CMK (cell line): ENCODE measurements at regions not wholly inside any gene's neighbourhood (a gene's known extent, or its start where the extent isn't known, plus 50 kb on each side); places are given as distances from the start of the nearest gene placed in this dataset.

Experiments used
- DNase-seq: peaks from one replicate; pipeline ENCODE4 v3.0.0-alpha.2; 2010; ENCODE audit warnings: low read depth

DNA sequence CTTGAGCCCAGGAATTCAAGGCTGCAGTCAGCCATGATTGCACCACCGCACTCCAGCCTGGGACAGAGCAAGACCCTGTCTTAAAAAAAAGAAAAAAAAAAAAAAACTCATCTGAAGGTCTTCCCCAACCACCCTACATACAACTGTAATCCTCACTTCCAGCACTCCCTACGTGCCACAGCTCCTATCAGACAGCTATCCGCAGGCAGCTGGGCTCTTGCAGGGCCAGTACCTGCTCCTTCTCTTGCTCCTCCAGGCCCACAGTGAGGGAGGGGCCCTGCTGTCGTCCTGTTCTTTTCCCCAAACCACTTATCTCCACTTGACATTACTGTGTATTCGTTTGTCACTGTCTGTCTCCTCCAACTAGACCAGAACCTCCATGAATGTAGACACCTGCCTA lies 156.1 kb upstream of the NECTIN1 start:
- no peak for DNase-seq

DNA sequence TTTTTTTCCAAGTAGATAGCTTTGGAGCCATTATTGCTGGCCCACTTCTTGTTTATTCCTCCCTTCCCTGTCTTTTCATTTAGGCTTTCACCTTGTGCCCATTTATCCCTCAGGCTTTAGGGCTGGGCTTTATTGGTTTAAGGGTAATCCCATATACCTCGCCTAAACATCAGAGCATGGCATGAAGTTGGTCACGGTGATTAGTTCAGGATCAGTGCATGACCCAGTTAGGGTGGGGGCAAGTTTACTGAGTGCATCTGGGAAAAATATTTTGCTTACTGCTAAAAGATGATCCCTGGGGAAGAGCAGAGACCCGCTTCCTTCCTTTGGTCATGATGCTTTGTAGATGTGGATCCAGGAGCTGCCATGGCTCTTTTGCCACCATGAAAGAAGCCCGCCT lies 153.3 kb upstream of the NECTIN1 start:
- DNase-seq = no peak

DNA sequence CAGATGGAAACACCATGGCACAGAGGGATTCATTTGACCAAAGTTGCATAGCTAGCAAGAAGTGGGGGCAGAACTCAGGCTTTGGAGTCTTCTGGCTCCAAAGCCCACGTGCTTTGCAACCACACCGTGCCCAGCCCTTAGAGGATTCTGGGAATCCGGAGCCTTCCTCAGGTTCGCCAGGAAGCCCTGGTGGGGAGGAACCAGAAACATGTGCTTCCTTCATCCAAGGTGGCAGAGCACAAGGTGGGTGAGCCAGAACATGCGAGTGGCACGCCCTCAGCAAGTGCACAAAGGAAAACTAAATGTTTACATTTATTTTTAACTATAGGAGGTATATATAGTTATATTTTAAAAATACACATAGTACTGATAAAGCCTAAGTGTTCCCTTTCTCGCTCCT lies 151.9 kb upstream of the NECTIN1 start:
- DNase-seq = no peak

DNA sequence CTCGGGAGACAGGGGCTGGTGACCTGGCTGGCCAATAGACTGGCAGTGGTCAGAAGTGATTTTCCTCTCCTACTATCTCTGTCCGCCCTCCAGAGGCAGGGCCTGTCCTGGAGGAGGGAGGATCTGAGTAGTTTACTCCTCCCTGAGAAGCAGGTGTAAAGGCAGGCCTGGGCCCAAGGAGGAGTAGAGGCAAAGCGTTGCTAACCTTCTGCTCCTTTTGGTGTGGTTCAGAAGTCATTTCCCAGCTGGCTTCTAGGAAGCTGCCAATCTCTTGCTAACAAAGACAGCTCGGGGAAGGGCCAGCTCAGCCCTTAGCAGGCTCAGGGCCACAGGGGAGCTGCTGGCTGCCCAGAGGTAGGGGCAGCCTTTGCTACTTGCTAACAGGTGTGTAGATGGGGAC lies 151.1 kb upstream of the NECTIN1 start:
- DNase-seq = no peak

DNA sequence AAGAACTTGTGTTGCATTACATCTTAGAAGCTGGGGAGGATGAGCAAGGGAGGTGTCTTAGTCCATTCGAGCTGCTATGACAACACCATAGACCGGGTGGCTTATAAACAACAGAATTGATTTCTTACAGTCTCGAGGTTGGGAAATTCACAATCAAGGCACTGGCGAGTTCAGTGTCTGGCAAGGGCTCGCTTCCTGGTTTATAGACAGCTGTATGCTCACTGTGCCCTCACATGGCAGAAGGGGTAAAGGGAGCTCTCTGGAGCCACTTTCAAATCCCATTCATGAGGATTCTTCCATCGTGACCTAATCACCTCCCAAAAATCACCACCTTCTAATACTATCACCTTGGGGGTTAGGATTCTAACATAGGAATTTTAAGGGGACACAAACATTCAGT lies 150.0 kb upstream of the NECTIN1 start:
- no peak for DNase-seq

DNA sequence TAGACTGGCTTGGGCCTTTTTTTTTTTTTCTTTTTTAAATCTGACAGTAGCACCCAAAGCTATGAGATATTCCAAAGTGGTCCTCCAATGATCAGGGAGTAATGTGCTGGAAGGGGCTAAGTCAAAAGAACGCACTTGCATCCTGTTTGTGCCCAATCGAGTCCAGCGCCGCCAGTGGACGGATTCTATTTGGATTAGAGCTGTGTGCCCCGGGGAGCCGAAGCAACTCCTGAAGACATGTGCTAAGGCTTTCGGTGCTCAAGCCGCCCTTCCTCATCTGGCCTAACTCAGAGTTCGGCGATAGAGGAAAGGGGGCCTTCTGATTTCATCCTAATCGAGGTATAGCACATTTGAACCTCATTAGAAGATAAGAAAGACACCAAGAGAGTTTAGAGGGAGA lies 147.8 kb upstream of the NECTIN1 start:
- DNase-seq = no peak

DNA sequence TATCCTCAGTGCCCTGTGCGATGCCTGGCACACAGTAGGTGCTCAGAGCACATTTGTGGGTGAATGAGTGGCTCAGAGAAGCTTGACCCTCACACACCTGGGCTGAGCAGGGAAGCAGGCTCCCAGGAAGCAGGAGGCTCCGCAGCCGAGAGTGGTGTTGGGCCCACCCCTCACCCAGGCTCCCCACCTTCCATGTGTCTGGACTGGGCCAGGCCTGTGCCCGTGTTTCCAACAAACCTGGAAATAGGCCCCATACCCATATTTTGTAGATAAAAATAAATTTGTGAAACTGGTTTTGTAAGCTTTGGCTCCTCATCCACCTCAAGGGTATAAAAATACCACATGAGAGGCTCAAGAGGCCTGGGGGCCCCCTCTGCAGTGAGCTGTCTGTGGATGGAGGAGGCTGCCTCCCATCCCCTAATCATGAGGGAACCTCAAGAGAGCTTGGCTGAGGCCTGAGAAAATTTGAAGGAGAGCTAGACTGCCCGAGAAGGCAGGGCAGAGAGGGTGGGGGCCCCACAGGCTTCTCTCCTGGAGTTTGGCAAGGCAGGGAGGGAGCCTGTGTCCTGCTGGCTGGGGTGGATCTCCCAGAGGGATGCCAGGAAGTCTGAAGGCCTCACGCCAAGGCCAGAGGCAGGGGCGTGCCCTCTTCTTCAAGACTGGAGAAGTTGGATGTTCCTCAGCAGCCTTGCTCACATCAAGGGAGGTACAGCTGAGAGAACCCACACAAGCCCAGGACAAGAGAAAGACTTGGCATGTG lies 147.0 kb upstream of the NECTIN1 start:
- no peak for DNase-seq

DNA sequence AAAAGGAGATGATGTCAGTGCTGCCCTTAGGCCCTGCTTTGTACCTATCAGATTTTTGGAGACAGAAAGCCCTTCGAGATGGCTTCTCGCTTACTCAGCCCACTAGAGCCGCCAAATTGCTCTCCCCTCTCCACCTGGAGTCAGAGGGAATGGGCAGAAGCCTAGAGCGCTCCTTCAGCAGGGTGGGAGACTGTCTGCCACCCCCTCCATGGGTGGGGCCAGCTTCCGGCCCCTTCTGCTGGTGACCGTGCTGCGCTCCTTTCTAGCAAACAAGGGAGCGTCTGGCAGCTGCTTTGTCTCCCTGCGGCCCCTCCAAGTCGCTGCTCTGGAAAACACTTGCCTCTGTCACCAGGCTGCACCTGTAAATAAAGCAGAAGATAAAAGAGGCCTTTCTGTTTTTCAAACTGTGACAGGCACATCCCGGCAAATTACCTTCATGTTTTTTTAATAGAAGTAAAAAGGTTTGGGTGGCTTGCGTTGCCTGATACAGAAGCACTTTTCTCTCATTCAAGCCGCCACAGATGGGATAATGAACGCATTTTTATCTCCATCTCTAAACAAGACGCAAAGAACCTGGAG lies 145.7 kb upstream of the NECTIN1 start:
- DNase-seq = no peak

DNA sequence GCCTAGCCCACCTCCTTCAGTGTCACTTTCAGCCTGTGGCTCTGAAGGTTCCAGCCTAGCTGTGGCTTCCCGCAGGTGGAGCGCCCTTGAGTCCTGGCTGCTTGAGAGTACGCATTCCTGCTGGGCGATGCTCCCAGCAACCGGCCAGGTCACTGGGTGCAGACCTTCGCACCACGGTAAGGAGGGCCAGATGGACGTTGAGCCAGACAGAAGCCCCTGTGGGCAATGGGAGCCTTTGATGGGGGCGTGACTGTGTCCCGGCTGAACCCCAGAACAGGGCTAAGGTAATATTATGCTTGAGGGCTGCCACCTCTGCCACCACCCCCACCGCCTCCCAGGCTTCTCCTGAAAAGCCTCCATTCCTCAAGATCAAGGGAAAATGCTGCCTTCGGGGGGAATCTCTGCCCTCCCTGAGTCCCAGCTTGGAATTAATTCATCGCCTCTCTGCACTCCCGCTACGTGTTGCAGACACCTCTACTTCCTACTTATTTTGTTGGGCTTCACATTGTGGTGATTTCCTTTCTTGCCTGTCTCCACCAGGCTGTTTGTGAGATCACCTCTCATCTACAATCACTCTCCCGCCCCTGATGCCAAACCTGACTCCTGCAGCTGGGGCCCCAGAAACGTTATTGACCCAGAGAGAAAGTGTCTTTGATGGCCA lies 144.9 kb upstream of the NECTIN1 start:
- DNase-seq = no peak

DNA sequence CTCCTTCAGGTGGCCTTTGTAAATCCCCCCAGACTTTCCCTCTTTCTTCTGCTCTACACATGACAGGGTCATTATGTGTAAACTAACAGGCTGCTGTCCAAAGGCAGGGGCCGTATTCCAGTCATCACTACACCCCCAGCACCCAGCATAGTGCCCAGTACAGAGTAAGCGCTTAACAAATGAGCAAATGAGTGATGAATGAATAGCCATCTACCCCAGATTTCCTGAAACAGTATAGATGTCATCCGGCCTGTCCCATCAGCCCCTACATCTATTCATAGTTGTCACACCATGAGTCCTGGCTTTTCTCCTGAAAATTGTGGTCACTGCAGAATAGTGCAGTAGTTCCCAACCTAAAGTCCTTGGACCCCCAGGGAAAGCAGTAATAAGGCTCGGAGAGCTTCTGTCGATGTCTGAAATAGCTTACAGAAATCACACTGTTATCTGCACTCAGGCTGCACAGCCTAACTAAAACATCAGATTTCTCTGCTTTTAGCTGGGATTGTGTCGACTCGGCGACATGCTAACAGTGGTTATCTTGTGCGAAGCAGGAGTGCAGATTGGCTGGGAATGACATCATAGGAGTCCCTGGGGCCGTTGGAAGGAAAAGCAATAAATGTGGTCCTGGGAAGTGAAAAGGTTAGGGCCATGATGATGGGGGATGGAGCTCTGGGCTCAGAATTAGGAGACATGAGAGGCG lies 143.8 kb upstream of the NECTIN1 start:
- no peak for DNase-seq

DNA sequence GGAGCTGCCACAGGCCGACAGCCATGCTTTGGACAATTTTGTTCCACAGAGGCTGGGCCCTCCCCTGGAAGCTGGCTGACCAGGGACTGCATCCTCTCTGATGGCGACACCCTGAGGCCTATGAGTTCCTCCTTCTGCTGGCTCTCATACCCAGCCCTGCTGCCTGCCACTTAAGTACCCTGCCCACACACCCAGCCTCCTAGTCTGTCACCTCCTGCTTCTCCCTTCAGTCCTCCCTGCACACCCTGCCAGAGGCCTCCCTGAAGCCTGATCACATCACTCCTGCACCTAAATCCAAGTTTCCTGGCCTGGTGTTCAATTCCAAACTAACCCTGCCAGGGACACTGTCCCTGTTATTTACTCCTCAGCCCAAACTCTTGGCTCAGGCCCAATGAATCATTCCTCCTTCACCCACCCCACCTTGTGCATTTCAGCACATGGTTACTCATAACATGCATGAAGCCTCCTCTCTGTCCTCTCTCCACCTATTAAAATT lies 136.7 kb upstream of the NECTIN1 start:
- no peak for DNase-seq

DNA sequence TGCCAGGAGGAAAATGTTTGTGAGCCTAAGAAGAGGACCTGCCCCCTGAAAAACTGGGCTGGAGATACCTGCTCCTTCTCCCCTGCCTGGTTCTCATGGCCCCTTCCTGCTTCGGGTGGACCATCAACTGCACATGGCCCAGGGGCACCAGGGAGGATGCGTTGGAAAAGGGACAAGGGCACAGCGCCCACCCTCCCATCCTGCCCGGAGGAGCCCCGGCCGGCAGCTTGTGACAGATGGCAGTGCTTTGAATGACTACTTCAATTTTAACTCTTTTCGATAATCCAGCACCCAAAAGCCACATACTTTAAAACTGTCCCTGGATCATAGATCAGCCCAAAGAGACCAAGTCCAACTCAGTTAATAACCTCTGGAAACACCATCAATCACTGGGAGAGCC lies 135.8 kb upstream of the NECTIN1 start:
- no peak for DNase-seq

DNA sequence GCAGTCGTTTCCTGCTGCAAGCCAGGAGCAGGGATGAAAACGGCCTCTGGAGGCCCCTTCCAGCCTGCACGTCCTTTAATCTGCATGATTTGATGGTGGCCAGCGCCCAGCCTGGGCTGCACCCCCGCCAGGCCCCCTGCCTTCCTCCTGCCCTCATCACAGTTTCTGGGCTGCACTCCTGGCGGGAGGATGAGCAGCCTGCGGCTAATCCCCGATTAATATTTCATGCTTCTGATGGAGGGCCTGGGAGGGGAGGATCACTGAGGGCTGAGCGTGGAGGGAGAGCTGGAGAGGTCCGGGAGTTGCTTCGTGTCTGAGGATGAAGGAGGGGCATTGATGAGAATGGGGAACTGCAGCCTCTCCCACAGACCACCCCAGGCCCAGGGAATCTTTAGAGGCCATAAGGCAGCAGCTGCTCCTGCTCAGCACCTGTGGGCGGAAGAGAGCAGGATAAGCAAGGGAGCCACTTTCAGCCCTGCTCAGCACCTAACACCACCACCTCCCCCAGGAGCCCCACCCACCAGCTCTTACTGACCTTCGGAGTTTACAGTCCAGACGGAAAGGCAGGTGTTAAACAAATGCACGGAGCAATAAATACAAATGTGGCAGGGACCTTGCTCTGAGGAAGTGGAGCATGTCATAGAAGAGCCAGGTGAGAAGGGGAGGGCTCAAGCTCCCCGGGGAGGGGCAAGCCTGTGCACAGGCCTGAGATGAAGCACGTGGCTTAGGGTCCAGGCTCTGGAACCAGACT lies 135.0 kb upstream of the NECTIN1 start:
- DNase-seq = no peak

DNA sequence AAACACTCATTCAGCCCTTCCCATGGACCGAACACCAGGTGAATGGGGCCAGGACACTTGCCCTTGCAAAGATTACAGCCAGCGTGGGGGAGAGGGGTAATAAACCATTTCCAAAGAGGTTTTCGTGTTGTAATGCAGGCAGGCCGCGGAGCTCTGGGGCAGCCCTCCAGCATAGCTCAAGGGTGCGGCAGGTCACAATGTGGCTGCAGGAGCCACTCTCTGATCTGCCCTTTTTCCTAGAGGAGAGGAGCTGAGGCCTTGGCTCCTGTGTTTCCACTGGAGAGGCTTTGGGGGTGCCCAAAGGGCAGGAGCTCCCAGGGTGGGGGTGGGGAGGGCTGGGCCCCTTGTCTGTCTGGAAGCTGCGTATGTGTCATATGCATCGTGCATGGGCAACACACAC lies 134.2 kb upstream of the NECTIN1 start:
- DNase-seq = no peak

DNA sequence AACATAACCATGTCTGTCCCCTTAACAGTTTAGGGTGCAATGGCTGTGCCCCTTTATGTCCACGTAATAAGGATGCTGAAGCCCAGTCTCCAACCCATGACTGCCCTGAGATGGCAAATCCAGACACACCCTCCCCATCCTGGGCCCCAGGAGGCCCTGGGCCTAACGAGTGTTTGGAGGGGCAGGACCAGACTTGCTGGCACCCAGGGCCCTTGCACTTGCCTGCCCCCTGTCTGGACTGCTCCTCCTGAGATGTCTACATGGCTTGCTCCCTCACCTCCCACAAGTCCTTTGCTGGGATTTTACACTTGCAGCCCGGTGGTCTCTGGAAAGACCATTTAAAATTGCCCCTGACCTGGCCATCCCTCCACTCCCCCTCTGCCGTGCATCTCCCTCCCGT lies 132.2 kb upstream of the NECTIN1 start:
- no peak for DNase-seq

DNA sequence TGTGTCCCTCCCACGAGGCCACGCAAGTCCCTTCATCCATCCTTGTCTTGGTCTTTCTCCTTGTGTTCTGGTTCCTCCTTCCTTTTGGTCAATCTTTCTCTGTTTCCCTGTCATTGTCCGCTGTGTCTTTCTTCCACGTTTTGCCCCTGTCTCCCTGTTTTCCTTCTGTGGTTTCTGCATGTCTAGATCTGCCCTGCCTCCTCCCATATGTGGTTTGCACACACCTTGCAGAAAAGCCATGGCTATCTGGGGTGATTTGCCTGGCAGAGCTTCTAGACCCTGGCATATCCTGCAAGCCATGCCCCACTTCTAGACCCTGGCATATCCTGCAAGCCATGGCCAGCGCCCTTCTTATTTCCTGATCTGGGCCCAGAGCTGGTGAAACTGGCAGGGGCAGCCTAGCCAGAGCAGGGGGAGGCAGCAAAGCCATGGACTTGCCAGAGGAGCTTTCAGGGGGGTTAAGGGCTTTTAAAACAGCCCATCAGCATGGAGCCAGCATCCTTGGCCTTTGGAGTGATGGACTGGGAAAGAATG lies 131.6 kb upstream of the NECTIN1 start:
- no peak for DNase-seq

DNA sequence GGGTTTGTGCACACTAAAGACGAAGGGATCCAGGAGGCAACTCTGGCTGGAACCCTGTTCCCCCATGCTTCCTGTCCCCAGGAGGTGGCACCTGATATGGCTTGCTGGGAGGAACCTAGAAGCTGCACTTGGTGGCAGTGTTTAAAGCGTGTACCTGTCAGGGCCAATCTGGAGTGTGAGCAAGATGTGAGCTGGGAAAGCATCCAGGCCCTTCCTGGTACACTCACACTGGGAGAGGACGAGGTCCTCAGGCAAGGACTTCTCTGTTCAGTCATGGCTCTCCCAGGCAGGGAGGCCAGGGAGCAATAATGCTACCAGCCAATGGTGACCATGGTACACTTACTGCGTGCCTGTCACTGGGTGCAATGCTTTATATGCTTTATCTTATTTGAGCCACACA lies 130.7 kb upstream of the NECTIN1 start:
- no peak for DNase-seq

DNA sequence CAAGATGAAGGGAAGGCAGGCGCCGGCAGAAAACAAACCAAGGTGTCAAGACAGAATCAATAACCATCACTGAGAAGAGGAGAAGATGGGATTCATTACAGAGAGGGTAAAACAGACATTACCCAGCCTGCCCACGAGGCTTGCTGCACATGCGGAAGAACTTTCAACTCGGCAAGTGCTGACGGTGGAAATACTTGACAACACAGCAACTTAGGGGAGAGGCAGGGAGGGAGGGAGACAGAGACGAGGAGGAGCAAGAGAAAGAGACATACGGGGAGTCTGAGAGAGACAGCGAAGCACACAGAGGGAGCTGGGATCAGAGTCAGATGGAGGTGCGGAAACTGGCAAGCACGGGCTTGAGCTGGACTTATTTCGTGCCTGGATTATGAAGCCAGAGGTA lies 129.3 kb upstream of the NECTIN1 start:
- DNase-seq = no peak

DNA sequence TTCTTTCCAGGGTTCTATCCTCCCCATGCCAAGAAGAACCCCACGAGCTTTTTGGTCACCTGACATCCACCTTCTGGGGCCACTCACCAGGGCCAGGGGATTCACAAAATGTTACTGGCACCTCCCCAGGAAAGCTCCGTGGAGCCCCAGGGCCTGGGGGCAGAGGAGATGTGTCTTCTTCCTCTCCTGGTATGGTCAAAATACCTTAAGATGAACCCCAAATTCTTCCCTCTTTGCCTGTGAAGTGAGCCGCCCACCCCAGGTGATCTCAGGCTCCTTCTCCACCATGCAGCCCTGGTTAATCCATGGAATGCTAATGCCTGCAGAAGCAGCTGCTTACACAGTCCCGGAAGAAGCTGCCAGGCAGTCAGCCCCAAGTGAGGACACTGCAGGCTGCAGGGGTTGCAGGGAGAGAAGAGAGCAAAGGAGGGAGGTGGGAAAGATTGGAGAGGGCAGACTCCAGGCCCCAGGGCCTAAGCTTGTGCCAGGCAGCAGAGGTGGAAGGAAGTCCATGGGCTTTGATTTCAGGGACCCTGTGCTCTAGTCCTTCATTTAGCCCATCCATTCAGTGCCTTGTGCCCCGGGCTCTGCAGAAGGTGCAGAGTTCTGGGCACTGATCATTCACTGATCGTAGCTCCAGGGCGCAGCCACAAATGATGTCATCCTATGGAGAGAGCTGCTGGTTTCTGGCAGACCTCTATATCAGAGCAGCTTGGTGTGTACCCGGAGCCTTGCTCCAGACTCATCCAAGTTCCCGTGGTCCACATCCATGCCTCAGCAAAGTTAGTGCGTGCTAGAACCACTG lies 127.9 kb upstream of the NECTIN1 start:
- no peak for DNase-seq

DNA sequence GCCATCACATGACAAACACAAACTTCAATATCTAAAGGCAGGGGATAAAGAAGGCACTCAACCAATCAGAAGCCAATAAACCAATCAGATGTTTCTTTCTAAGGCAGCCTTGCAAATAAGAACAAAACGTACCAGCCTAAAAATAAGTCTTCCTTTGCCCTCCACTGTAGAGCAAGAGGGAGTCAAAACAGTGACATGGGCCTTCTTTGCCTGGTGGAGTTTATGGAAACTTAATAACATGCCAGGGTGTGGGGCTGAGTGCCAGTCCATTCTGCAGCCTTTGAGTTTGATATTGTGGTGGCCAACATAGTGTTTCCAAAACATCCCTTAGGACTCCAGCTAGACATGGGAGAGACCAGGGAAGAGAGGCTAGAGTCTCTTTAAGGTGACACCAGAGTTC lies 126.1 kb upstream of the NECTIN1 start:
- DNase-seq = no peak

DNA sequence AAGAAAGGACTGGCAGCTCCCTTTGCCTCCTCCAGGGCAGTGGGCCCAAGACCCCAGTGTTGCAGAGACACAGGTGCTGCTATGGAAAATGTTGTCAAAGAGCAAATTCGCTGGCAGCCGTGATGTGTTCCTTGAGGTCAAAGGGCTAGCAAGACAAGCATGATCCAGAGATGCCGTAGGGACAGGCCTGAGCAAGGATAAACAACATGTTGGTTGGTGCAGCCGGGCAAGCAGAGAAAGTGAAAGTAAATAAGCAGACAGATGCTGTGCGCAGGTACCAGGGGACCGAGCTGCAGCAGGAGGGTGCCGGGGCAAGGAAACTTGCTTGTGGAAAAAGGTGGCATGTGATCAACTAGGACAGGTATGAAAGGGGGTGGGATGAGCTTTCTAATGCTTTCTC lies 125.5 kb upstream of the NECTIN1 start:
- no peak for DNase-seq
